ENCODE measurements at regions not wholly inside any gene's neighbourhood (a gene's known extent, or its start where the extent isn't known, plus 50 kb on each side); places are given as distances from the start of the nearest gene placed in this dataset.
"Not testable (repeated sequence)": the region's sequence is repeated elsewhere in the genome, so short reads cannot be mapped to it uniquely, and the experiment has no call there.

DNA sequence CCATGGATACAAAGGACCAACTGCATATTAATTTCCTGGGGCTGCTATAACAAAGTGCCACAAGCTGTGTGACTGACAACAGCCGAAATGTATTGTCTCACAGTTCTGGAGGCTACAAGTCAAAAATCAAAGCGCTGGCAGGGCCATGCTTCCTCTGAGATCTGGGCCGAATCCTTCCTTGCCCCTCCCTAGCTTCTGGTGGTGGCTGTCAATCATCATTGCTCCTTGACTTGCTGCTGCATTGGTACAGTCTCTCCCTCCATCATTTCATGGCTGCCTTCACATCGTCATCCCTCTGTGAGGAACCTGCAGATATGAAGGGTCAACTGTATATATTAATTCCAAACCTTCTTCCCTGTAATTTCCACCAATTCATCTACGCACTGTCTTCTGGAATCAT is 118.3 kb downstream of the EXOC5 start:
- ATAC-seq (no peak), DNase-seq (no peak)
- intact Hi-C loops (cut with DNase I, micrococcal nuclease): no loop called here

DNA sequence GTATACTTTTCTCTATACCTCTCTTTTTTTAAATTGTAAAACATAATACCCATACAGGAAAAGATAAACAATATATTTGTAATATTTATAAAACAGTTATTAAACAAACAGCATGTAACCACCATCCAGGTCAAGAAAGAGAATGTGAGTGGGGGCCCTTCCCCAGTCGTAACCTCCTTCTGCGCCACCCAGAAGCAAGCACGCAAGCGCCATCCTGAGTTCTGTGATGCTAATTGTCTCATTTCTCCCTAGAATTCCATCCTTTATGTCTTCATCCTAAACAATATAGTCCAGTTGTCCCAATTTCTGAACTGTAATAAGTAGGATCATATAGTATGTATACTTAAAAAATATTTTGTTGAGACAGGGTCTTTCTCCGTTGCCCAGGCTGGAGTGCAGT is 129.5 kb downstream of the EXOC5 start:
- ATAC-seq: no peak
- no peak for DNase-seq
- intact Hi-C loops (cut with DNase I, micrococcal nuclease): no loop called here

GRCh38 chr14:57136669-57137328 is 131.9 kb downstream of the EXOC5 start:
- no peak for DNase-seq

DNA sequence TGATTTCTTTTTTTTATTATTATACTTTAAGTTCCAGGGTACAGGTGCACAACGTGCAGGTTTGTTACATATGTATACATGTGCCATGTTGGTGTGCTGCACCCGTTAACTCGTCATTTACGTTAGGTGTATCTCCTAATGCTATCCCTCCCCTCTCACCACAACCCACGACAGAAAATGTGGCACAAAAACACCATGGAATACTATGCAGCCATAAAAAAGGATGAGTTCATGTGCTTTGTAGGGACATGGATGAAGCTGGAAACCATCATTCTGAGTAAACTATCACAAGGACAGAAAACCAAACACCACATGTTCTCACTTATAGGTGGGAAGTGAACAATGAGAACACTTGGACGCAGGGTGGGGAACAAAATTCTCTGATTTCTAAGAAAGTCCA is 140.9 kb downstream of the EXOC5 start:
- ATAC-seq; intact Hi-C loops (cut with DNase I, micrococcal nuclease); DNase-seq: not testable (repeated sequence)

More at GRCh38 chr14:57136669-57137328, 131.9 kb downstream of the EXOC5 start:
- ATAC-seq: no peak
- intact Hi-C loops (cut with DNase I, micrococcal nuclease): no loop called here

DNA sequence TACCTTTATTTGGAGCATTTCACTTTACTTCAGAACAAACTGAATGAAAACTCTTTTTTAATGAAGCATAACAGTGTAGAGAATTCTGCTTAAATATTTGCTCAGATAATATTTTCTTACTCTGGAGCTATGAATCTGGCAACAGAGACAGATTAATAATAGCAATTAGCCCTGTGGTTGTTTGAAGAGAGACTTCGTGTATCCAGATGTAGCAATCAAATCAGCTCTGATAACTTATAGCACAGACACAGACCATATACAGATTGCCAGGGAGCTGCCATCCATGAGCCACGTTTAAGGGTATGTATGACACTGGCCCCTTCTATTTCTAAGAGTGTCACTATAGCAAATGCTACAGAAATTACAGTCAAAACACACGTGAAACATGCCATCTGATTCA is 146.6 kb downstream of the EXOC5 start:
- intact Hi-C loops (cut with DNase I, micrococcal nuclease): no loop called here
- DNase-seq (no peak), ATAC-seq (no peak)

DNA sequence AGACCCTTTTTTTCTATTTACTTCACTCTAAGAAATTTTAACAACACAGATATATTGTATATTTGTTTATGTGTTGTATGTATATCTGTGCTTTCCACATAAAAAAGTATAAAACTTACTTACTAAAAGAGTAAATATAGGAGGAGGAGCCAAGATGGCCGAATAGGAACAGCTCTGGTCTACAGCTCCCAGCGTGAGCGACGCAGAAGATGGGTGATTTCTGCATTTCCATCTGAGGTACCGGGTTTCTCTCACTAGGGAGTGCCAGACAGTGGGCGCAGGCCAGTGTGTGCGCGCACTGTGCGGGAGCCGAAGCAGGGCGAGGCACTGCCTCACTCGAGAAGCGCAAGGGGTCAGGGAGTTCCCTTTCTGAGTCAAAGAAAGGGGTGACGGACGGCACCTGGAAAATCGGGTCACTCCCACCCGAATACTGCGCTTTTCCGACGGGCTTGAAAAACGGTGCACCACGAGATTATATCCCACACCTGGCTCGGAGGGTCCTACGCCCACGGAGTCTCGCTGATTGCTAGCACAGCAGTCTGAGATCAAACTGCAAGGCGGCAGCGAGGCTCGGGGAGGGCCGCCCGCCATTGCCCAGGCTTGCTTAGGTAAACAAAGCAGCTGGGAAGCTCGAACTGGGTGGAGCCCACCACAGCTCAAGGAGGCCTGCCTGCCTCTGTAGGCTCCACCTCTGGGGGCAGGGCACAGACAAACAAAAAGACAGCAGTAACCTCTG is 156.5 kb downstream of the EXOC5 start:
- DNase-seq: peak in 1 of 2 donors; percentile 7
- intact Hi-C loops (cut with DNase I, micrococcal nuclease): not testable (repeated sequence)

DNA sequence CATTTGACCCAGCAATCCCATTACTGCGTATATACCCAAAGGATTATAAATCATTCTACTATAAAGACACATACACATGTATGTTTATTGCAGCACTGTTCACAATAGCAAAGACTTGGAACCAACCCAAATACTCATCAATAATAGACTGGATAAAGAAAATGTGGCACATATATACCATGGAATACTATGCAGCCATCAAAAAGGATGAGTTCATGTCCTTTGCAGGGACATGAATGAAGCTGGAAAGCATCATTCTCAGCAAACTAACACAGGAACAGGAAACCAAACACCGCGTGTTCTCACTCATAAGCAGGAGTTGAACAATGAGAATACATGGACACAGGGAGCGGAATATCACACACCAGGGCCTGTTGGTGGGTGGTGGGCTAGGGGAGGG is 158.3 kb downstream of the EXOC5 start:
- DNase-seq; intact Hi-C loops (cut with DNase I, micrococcal nuclease); ATAC-seq: not testable (repeated sequence)

More for the DNA sequence above, 156.5 kb downstream of the EXOC5 start:
- ATAC-seq: not testable (repeated sequence)

GRCh38 chr14:57091030-57091608 is 177.6 kb downstream of the EXOC5 start:
- intact Hi-C loops (cut with DNase I, micrococcal nuclease): no loop called here
- ATAC-seq: no peak

DNA sequence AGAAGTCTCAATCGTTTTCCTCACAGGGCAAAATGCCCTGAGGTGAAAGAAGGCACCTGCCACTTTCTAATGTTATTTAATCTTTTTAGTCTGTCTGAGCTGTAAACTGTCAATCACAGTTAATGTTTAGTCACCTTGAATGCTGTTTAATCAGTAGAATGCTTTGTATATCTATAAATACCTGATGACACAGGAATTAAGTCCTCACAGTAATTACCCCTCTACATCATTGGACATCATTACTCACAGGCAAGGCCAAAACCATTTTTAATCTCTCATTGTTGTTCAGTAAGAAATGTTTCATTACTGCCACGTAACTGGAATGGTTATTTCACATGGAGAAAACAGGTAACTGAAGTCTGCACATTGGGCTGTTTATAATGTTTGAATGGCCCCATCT is 178.8 kb downstream of the EXOC5 start:
- intact Hi-C loops (cut with DNase I, micrococcal nuclease): no loop called here
- no peak for ATAC-seq

More at GRCh38 chr14:57091030-57091608, 177.6 kb downstream of the EXOC5 start:
- DNase-seq: no peak

DNA sequence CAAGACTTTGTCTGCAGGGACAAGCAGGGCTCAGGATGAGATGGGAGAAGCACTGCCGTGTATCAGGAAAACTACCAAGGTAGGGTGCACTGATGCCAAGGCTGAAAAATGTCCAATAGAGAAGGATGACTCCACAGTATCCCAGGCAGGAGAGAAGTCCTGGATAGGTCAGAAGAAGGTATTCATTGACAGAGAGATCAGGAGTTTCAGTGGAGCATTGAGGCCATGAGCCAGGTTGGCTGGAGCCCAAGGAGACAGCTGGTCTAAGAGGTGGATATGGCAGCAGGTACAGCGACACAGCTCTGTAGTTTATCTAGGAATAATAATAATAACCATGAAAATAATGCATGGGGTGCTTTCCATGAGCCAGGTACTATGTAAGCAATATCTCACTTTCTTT is 180.9 kb downstream of the EXOC5 start:
- intact Hi-C loops (cut with DNase I, micrococcal nuclease): no loop called here
- ATAC-seq (no peak), DNase-seq (no peak)

More for the DNA sequence above, 178.8 kb downstream of the EXOC5 start:
- DNase-seq: no peak

DNA sequence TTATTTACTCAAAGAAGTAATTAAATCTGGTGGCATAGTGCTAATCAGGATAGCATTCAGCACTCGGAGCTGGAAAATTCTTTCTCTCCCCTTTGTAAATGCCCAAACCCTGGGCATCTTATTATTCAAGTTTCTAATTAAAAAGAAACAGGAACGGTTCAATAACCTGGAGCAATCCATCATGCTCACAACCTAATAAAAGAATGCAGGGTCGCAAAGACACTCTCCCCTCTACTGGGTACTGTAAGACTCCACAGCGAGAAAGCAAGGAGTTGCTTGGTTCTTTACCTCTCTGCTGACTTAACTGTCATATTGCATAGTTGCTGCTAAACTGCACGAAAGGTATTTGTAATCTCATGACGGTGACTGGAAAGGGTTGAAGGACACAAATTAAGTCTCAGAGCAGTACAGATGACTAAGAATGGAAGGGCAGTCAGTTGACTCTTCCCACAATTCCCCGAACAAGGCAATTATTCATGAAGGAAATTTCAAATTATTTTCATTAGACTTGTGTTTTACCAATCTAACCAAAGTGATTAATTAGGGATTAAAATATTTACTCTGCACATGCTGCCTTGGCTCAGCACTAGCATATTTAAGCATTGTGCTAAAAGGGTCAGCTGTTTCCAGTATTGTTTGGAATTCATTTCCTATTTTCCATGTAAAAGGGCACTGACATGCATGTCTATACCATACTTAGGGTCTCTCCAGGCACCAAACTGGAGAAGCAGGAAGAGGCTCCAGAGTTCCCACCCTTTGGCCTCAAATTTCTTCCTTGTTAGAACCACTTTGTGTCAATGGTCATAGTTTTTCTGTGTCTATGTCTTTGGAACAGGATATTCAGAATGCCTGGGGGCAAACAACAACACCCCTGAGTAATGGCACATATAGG is 182.2 kb downstream of the EXOC5 start:
- no peak for ATAC-seq
- no peak for DNase-seq
- intact Hi-C loops (cut with DNase I, micrococcal nuclease): no loop called here

DNA sequence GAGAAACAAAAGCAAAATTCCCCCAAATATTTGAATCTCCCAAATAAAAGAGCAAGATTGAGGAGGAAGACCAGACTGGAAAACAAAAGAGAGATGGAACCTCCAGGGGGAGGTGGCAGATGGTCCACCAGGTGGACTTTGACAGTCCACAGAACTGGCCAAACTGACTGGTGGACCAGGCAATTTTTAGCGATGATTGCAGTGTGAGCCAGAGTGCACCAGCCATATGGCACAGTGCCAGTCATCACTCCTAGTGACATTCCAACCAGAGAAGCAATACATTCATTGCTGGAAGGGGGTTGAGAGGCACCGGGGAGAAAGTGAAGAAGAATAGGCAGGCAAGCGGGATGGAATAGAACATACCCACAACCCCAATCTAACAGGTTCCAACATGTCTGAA is 182.9 kb downstream of the EXOC5 start:
- no peak for ATAC-seq
- intact Hi-C loops (cut with DNase I, micrococcal nuclease): no loop called here
- no peak for DNase-seq

- no peak for ATAC-seq
- DNase-seq: no peak
- intact Hi-C loops (cut with DNase I, micrococcal nuclease): no loop called here
These were observed 183.7 kb downstream of the EXOC5 start for GRCh38 chr14:57085043-57085442.

DNA sequence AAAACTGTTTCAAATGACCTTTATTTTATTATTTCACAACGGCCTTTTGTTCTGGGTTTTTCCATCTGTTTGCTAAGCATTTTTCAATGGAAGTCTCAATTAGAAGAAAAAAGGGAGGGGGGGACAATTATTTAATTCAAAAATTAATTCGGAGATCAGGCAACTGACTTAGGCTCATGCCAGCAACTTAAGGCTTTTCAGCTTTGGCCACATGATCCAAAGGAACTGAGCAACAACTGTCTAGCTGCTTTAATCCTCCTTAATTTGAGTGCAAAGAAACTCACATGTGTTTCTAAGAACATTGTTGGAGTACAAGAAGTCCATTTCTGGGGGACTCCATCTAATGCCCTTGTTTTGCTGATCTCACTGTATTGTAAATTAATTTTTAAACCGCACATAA is 188.0 kb downstream of the EXOC5 start:
- DNase-seq (no peak), ATAC-seq (no peak)
- intact Hi-C loops (cut with DNase I, micrococcal nuclease): no loop called here

GRCh38 chr14:57078054-57078453 is 190.7 kb downstream of the EXOC5 start:
- ATAC-seq (no peak), DNase-seq (no peak)
- intact Hi-C loops (cut with DNase I, micrococcal nuclease): no loop called here

GRCh38 chr14:57073986-57074385 is 194.7 kb downstream of the EXOC5 start:
- DNase-seq (no peak), ATAC-seq (no peak)
- intact Hi-C loops (cut with DNase I, micrococcal nuclease): no loop called here

- DNase-seq (no peak), ATAC-seq (no peak)
- intact Hi-C loops (cut with DNase I, micrococcal nuclease): no loop called here
These were observed 197.1 kb downstream of the EXOC5 start for GRCh38 chr14:57071639-57072038.

DNA sequence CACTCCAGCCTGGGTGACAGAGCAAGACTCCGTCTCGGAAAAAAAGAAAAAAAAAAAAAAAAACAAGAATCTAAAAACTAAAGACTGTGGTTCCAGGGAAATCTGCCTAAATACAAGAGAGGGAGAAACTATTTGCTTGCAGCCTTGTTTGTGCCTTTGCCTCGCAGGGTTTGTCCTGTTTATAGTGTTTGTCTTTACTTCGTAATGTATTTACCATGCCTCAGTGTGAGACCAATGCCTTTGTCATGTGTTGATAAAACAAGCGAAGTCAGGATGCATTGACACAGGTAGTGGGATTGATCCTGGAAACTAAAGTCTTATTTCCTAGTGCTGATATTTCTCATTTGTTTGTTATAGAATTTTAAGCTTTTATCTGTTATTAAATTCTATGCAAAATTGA is 199.0 kb downstream of the EXOC5 start:
- intact Hi-C loops (cut with DNase I, micrococcal nuclease): no loop called here
- ATAC-seq (no peak), DNase-seq (no peak)

DNA sequence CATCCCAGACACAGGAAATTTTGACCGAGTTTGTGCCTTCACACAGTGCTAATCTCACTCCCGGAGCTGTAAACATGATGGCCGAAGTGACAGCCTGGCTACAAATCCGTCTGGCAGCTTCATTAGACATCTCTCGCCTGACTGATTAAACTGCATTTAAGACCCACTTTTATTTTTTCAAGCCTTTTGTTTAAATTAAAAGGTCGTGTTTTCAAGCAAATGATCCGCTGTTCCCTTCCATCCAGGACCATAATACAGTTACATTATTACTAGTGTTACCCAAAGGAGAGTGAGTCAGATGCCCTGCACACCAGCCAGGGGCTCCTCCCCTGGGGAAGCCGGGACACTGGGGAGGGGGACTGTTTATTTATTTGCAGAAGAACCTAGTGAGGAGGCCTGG is 200.2 kb downstream of the EXOC5 start:
- DNase-seq (no peak), ATAC-seq (no peak)
- intact Hi-C loops (cut with DNase I, micrococcal nuclease): no loop called here
